ENCODE measurements at regions not wholly inside any gene's neighbourhood (a gene's known extent, or its start where the extent isn't known, plus 50 kb on each side); places are given as distances from the start of the nearest gene placed in this dataset.

DNA sequence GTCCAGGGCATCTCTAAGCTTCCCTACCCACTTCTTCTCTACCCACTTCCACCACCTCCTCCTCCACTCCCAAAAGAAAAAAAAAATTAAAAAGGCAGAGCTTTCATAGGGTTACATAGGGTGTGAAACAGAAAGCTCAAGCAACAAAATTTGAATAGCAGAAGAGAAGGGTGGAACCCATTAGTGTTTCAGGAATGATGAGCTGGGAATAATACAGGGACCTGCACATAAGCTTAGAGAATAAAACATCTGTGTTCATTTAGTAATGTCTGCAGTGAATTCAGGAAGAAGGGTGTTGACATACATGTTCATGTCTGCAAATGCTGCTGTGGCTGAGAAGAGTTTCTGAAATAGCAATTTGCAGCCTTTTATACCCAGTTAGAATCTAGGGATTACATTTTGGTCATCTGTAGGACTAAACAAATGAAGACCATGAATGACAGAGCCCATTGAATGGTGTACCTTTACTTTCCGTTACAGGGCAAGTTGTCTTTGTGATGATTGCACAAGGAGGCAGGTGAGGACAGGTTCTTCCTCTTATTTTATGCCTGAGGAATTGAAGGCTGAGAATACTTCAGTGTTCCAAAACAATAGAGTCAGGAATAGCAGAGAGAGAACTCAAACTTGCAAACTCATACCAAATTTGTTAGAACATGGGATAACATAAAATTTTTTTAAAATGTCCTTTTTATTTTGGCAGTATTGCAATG lies 975.1 kb downstream of the TFAP2A start:
- Histone ChIP-seq H2BK20ac (ENCODE audit: low read depth, low read length) (no peak overlapping the region), H3K4me2 (ENCODE audit: low read depth, low read length) (no peak overlapping the region), H2AK9ac (replicated peaks; ENCODE audit: low read depth, low read length, poor library complexity) (no peak overlapping the region), H2BK120ac (ENCODE audit: low read depth, low read length) (no peak overlapping the region), H2BK15ac (ENCODE audit: low read depth, low read length) (no peak overlapping the region), H2AK5ac (ENCODE audit: low read depth, low read length) (no peak overlapping the region), H4K8ac (ENCODE audit: low read depth in 2 of 2, low read length in 2 of 2) (no peak overlapping the region), H2AFZ (replicated peaks; ENCODE audit: low read length, poor library complexity) (no peak overlapping the region), H3K4me3 (ENCODE audit: insufficient read depth, low read depth, low read length) (no peak overlapping the region), H3K36me3 (ENCODE audit: control insufficient read depth, insufficient read depth, low read length) (no peaks in the 10 kb centered on the region), H3K4ac (ENCODE audit: low read depth, low read length) (no peak overlapping the region), H3K14ac (replicated peaks; ENCODE audit: low read depth, low read length) (no peak overlapping the region), H3K23ac (ENCODE audit: low read depth, low read length) (no peak overlapping the region), H3K9ac (ENCODE audit: low read depth, low read length) (no peak overlapping the region), H4K20me1 (ENCODE audit: insufficient read depth, low read length) (no peaks in the 10 kb centered on the region), H4K91ac (ENCODE audit: insufficient read depth, low read depth, low read length) (no peak overlapping the region), H2BK5ac (ENCODE audit: low read depth, low read length, poor library complexity, severe bottlenecking) (no peak overlapping the region), H3K9me3 (ENCODE audit: control insufficient read depth, insufficient read depth, low read length) (no peaks in the 10 kb centered on the region), H4K5ac (ENCODE audit: low read depth, low read length) (no peak overlapping the region), H3K4me1 (ENCODE audit: control insufficient read depth, insufficient read depth, low read length) (no peaks in the 10 kb centered on the region), H3K27ac (ENCODE audit: insufficient read depth, low read length) (no peak overlapping the region), H3K79me1 (ENCODE audit: low read depth in 1 of 2, low read length in 2 of 2) (no peaks in the 10 kb centered on the region), H3K56ac (ENCODE audit: extremely low read depth, insufficient read depth, low read length) (no peak overlapping the region), H3K9me1 (ENCODE audit: insufficient read depth, low read length) (no peaks in the 10 kb centered on the region), H3K27me3 (ENCODE audit: control insufficient read depth, insufficient read depth, low read length) (no peaks in the 10 kb centered on the region), H3K18ac (ENCODE audit: low read depth, low read length) (no peak overlapping the region)
- CTCF ChIA-PET, result interaction anchor here (0.6 to 0.7 kb wide), 2 partner anchors 30 to 1026 kb away, joined by 3 read pairs; no protein-coding TSS in a partner anchor
- intact Hi-C loops (cut with micrococcal nuclease) (no loop called here), dilution Hi-C loops (cut with HindIII; ENCODE audit: low sequenced_read_pairs, unreplicated experiment) (no loop called here), in situ Hi-C loops (cut with MboI; ENCODE audit: low sequenced_read_pairs) (no loop called here)
- no peak for DNase-seq
- POLR2A ChIA-PET (ENCODE audit: unreplicated experiment), result no interaction called here
- TF ChIP-seq, protein P1, sequence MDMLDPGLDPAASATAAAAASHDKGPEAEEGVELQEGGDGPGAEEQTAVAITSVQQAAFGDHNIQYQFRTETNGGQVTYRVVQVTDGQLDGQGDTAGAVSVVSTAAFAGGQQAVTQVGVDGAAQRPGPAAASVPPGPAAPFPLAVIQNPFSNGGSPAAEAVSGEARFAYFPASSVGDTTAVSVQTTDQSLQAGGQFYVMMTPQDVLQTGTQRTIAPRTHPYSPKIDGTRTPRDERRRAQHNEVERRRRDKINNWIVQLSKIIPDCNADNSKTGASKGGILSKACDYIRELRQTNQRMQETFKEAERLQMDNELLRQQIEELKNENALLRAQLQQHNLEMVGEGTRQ (IDR thresholded peaks at IDR 0.05; ENCODE audit: low read depth, low read length), result no peak
- TF ChIP-seq RAD21 (IDR thresholded peaks at IDR 0.05; ENCODE audit: low read length) (no peak), NFE2L2 (IDR thresholded peaks at IDR 0.05; ENCODE audit: low read depth, low read length) (no peak), RFX5 (IDR thresholded peaks at IDR 0.05; ENCODE audit: low read depth, low read length) (no peak), MAFK (IDR thresholded peaks at IDR 0.05; ENCODE audit: low read depth, low read length) (no peak), CHD1 (IDR thresholded peaks at IDR 0.05; ENCODE audit: low read depth, low read length) (no peak), POLR2A (IDR thresholded peaks at IDR 0.05; ENCODE audit: low read depth, low read length) (no peak), MAZ (IDR thresholded peaks at IDR 0.05; ENCODE audit: borderline replicate concordance, low read depth, low read length) (no peak), MXI1 (IDR thresholded peaks at IDR 0.05; ENCODE audit: borderline replicate concordance, low read depth, low read length) (no peak), CEBPB (IDR thresholded peaks at IDR 0.05; ENCODE audit: low read depth, low read length) (no peak)
- TF ChIP-seq, protein P2, sequence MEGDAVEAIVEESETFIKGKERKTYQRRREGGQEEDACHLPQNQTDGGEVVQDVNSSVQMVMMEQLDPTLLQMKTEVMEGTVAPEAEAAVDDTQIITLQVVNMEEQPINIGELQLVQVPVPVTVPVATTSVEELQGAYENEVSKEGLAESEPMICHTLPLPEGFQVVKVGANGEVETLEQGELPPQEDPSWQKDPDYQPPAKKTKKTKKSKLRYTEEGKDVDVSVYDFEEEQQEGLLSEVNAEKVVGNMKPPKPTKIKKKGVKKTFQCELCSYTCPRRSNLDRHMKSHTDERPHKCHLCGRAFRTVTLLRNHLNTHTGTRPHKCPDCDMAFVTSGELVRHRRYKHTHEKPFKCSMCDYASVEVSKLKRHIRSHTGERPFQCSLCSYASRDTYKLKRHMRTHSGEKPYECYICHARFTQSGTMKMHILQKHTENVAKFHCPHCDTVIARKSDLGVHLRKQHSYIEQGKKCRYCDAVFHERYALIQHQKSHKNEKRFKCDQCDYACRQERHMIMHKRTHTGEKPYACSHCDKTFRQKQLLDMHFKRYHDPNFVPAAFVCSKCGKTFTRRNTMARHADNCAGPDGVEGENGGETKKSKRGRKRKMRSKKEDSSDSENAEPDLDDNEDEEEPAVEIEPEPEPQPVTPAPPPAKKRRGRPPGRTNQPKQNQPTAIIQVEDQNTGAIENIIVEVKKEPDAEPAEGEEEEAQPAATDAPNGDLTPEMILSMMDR (conservative IDR thresholded peaks at IDR 0.05; ENCODE audit: low read depth, low read length), result no peak
- no peak for ATAC-seq (ENCODE audit: low read depth)
- no TSS peak for BruUV-seq (replicated peaks)
- WGBS, 2 experiments (ENCODE audit: extremely low coverage in 2 of 2, insufficient read length in 1 of 2), result no CpG with 5 or more reads among the region's 1 CpG
